ENCODE measurements at regions not wholly inside any gene's neighbourhood (a gene's known extent, or its start where the extent isn't known, plus 50 kb on each side); places are given as distances from the start of the nearest gene placed in this dataset.

- H3K9me3 ChIP-seq (ENCODE audit: control insufficient read depth in 2 of 3, insufficient read depth in 1 of 3, low read length in 3 of 3): peaks cover 0 to 7% (median 0%) of the 10 kb centered on the region in 3 donors
- no peaks in the 10 kb centered on the region for H3K36me3 ChIP-seq (ENCODE audit: control insufficient read depth in 2 of 3, insufficient read depth in 3 of 3, low read length in 3 of 3)
- H3K4me1 ChIP-seq (ENCODE audit: control insufficient read depth in 2 of 3, insufficient read depth in 2 of 3, low read depth in 1 of 3, low read length in 3 of 3): no peaks in the 10 kb centered on the region
- DNase-seq (no peak), FAIRE-seq (no peak)
- intact Hi-C loops (cut with DNase I): no loop called here
- TF ChIP-seq CTCF (IDR thresholded peaks at IDR 0.05; ENCODE audit: borderline replicate concordance, extremely low read depth, insufficient read depth): no peak
- H3K9ac ChIP-seq (ENCODE audit: low read length in 3 of 3): no peak overlapping the region
- no peak overlapping the region for H3K27ac ChIP-seq (ENCODE audit: low read depth in 2 of 2, low read length in 2 of 2)
- H3K27me3 ChIP-seq (ENCODE audit: control insufficient read depth, insufficient read depth, low read length): no peaks in the 10 kb centered on the region
- H3K4me3 ChIP-seq (ENCODE audit: low read length in 3 of 3): no peak overlapping the region
These were observed 262.0 kb upstream of the KITLG start for GRCh38 chr12:88842314-88842713.

GRCh38 chr12:88839486-88839885, 259.2 kb upstream of the KITLG start:
- H3K27me3 ChIP-seq (ENCODE audit: control insufficient read depth, insufficient read depth, low read length): no peaks in the 10 kb centered on the region
- DNase-seq (no peak), FAIRE-seq (no peak)
- H3K36me3 ChIP-seq (ENCODE audit: control insufficient read depth in 2 of 3, insufficient read depth in 3 of 3, low read length in 3 of 3): no peaks in the 10 kb centered on the region
- intact Hi-C loops (cut with DNase I): no loop called here
- no peak overlapping the region for H3K27ac ChIP-seq (ENCODE audit: low read depth in 2 of 2, low read length in 2 of 2)
- H3K9ac ChIP-seq (ENCODE audit: low read length in 3 of 3): no peak overlapping the region
- H3K9me3 ChIP-seq (ENCODE audit: control insufficient read depth in 2 of 3, insufficient read depth in 1 of 3, low read length in 3 of 3): peaks cover 0 to 7% (median 0%) of the 10 kb centered on the region in 3 donors
- TF ChIP-seq CTCF (IDR thresholded peaks at IDR 0.05; ENCODE audit: borderline replicate concordance, extremely low read depth, insufficient read depth): no peak
- no peaks in the 10 kb centered on the region for H3K4me1 ChIP-seq (ENCODE audit: control insufficient read depth in 2 of 3, insufficient read depth in 2 of 3, low read depth in 1 of 3, low read length in 3 of 3)
- H3K4me3 ChIP-seq (ENCODE audit: low read length in 3 of 3): no peak overlapping the region

- intact Hi-C loops (cut with DNase I): no loop called here
- DNase-seq (no peak), FAIRE-seq (no peak)
These were observed 255.9 kb upstream of the KITLG start for GRCh38 chr12:88836156-88836555.

More at GRCh38 chr12:88836156-88836555, 255.9 kb upstream of the KITLG start:
- H3K27ac ChIP-seq (ENCODE audit: low read depth in 2 of 2, low read length in 2 of 2): no peak overlapping the region
- TF ChIP-seq CTCF (IDR thresholded peaks at IDR 0.05; ENCODE audit: borderline replicate concordance, extremely low read depth, insufficient read depth): no peak
- no peaks in the 10 kb centered on the region for H3K27me3 ChIP-seq (ENCODE audit: control insufficient read depth, insufficient read depth, low read length)
- no peak overlapping the region for H3K4me3 ChIP-seq (ENCODE audit: low read length in 3 of 3)
- no peak overlapping the region for H3K9ac ChIP-seq (ENCODE audit: low read length in 3 of 3)
- peaks cover 0 to 7% (median 0%) of the 10 kb centered on the region in 3 donors for H3K9me3 ChIP-seq (ENCODE audit: control insufficient read depth in 2 of 3, insufficient read depth in 1 of 3, low read length in 3 of 3)
- no peaks in the 10 kb centered on the region for H3K4me1 ChIP-seq (ENCODE audit: control insufficient read depth in 2 of 3, insufficient read depth in 2 of 3, low read depth in 1 of 3, low read length in 3 of 3)
- H3K36me3 ChIP-seq (ENCODE audit: control insufficient read depth in 2 of 3, insufficient read depth in 3 of 3, low read length in 3 of 3): no peaks in the 10 kb centered on the region

All from kidney (tissue), 13 donors.